ENCODE measurements at regions not wholly inside any gene's neighbourhood (a gene's known extent, or its start where the extent isn't known, plus 50 kb on each side); places are given as distances from the start of the nearest gene placed in this dataset.

DNA sequence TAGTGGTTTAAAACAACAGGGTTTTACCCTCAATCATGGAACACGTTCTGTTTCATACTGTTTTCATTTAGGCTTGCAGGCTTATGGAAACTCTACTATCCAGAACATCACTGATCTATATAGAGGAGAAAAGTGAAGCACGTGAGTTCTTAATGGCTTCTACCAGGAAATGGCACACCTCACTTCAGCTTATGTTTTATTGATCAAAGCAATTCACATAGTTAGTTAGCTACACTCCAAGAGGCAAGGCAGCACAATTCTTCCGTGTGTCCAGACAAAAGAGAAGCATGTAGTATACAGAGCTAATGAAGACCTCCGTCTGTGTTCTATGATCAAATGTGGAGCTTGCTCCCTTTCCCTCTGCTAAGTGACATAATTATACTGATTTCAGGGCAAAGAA is 353.3 kb upstream of the CD180 start:
- no peaks in the 10 kb centered on the region for H3F3A ChIP-seq (ENCODE audit: control insufficient read depth, insufficient read depth)
- TF ChIP-seq, protein P1, sequence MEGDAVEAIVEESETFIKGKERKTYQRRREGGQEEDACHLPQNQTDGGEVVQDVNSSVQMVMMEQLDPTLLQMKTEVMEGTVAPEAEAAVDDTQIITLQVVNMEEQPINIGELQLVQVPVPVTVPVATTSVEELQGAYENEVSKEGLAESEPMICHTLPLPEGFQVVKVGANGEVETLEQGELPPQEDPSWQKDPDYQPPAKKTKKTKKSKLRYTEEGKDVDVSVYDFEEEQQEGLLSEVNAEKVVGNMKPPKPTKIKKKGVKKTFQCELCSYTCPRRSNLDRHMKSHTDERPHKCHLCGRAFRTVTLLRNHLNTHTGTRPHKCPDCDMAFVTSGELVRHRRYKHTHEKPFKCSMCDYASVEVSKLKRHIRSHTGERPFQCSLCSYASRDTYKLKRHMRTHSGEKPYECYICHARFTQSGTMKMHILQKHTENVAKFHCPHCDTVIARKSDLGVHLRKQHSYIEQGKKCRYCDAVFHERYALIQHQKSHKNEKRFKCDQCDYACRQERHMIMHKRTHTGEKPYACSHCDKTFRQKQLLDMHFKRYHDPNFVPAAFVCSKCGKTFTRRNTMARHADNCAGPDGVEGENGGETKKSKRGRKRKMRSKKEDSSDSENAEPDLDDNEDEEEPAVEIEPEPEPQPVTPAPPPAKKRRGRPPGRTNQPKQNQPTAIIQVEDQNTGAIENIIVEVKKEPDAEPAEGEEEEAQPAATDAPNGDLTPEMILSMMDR (IDR thresholded peaks at IDR 0.05; ENCODE audit: low read depth, low read length, poor library complexity, severe bottlenecking): no peak
- no peak for TF ChIP-seq EZH2phosphoT487 (IDR thresholded peaks at IDR 0.05; ENCODE audit: borderline replicate concordance, low read length)

DNA sequence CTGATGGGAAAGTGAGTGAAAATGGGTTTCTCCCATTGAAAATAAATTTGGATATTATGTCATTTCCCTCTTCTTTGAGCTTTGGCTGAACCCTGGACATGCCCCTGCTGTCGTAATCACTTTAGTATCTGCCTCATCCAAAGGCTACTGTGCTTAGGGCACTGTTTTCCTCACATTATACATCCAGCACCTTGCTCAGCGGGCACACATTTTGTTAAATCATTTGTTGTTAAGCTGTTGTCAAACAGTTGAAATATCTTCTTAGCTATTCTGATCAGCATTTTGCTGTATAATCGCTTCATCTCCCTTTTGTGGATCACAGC is 352.7 kb upstream of the CD180 start:
- H3K4me2 ChIP-seq (ENCODE audit: low read length): no peak overlapping the region
- H3K9me3 ChIP-seq (ENCODE audit: control insufficient read depth, insufficient read depth, low read length): no peaks in the 10 kb centered on the region
- H3K79me2 ChIP-seq (ENCODE audit: control insufficient read depth, low read length): no peaks in the 10 kb centered on the region
- H4K20me1 ChIP-seq (ENCODE audit: control insufficient read depth, insufficient read depth, low read depth, low read length): no peaks in the 10 kb centered on the region
- no peaks in the 10 kb centered on the region for H3K9me2 ChIP-seq (replicated peaks; ENCODE audit: control insufficient read depth, low read length)
- no peaks in the 10 kb centered on the region for H3F3A ChIP-seq (ENCODE audit: control insufficient read depth, insufficient read depth)
- H3K4me1 ChIP-seq (ENCODE audit: control insufficient read depth, low read length): no peaks in the 10 kb centered on the region
- no peaks in the 10 kb centered on the region for H3K27me3 ChIP-seq (ENCODE audit: control insufficient read depth, low read length)
- no peak overlapping the region for H3K27ac ChIP-seq (ENCODE audit: low read depth, low read length)
- no peak for TF ChIP-seq EZH2phosphoT487 (IDR thresholded peaks at IDR 0.05; ENCODE audit: borderline replicate concordance, low read length)
- TF ChIP-seq, protein P1 (IDR thresholded peaks at IDR 0.05; ENCODE audit: low read depth, low read length, poor library complexity, severe bottlenecking): no peak
- no peaks in the 10 kb centered on the region for H3K36me3 ChIP-seq (ENCODE audit: control insufficient read depth, low read length)
- H3K4me3 ChIP-seq (ENCODE audit: low read length): no peak overlapping the region

More for the DNA sequence above, 353.3 kb upstream of the CD180 start:
- no peak overlapping the region for H3K4me3 ChIP-seq (ENCODE audit: low read length)
- no peaks in the 10 kb centered on the region for H4K20me1 ChIP-seq (ENCODE audit: control insufficient read depth, insufficient read depth, low read depth, low read length)
- no peaks in the 10 kb centered on the region for H3K9me3 ChIP-seq (ENCODE audit: control insufficient read depth, insufficient read depth, low read length)
- H3K36me3 ChIP-seq (ENCODE audit: control insufficient read depth, low read length): no peaks in the 10 kb centered on the region
- no peaks in the 10 kb centered on the region for H3K27me3 ChIP-seq (ENCODE audit: control insufficient read depth, low read length)
- H3K79me2 ChIP-seq (ENCODE audit: control insufficient read depth, low read length): no peaks in the 10 kb centered on the region
- H3K27ac ChIP-seq (ENCODE audit: low read depth, low read length): no peak overlapping the region
- H3K4me1 ChIP-seq (ENCODE audit: control insufficient read depth, low read length): no peaks in the 10 kb centered on the region
- no peak overlapping the region for H3K4me2 ChIP-seq (ENCODE audit: low read length)
- H3K9me2 ChIP-seq (replicated peaks; ENCODE audit: control insufficient read depth, low read length): no peaks in the 10 kb centered on the region

DNA sequence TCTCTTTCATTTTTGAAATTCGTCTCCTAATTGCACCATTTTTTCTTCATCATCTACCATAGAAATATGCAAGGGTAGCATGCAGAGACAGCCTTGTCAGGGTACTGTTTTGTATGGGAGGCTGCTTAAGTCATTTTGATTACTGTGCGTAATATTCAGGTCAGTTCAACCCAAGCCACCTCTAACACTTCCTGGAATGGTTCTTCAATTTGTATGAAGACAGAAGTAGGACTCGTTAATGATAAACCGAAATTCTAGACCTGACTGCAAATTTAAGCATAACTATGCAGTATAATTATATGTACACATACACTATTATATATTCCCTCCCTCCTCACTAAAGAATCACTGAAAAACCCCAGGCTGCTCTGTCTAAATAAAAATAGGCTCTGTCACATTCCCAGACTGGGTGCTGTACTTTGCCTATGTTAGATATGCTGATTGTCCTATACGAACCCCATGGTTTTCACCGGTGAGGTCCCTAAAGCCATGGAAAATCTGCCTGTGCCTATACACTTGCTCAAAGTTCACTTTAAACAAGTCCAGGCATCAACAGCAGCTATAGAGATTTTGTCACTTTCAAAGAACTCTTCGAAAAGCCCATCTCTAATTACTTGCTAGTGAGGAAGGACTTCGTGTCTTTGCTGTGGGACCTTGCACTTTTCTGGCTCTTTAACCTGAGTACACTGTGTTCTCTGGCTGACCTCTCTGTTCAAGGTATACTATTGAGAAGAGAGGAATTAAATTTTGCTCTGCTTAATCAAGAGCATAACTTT is 352.1 kb upstream of the CD180 start:
- TF ChIP-seq, protein P1 (IDR thresholded peaks at IDR 0.05; ENCODE audit: low read depth, low read length, poor library complexity, severe bottlenecking): no peak
- TF ChIP-seq EZH2phosphoT487 (IDR thresholded peaks at IDR 0.05; ENCODE audit: borderline replicate concordance, low read length): no peak
- H3K4me3 ChIP-seq (ENCODE audit: low read length): no peak overlapping the region
- H3K27ac ChIP-seq (ENCODE audit: low read depth, low read length): no peak overlapping the region
- no peaks in the 10 kb centered on the region for H3K9me2 ChIP-seq (replicated peaks; ENCODE audit: control insufficient read depth, low read length)
- H3F3A ChIP-seq (ENCODE audit: control insufficient read depth, insufficient read depth): no peaks in the 10 kb centered on the region
- H4K20me1 ChIP-seq (ENCODE audit: control insufficient read depth, insufficient read depth, low read depth, low read length): no peaks in the 10 kb centered on the region
- no peaks in the 10 kb centered on the region for H3K9me3 ChIP-seq (ENCODE audit: control insufficient read depth, insufficient read depth, low read length)
- H3K27me3 ChIP-seq (ENCODE audit: control insufficient read depth, low read length): no peaks in the 10 kb centered on the region
- H3K4me2 ChIP-seq (ENCODE audit: low read length): no peak overlapping the region
- no peaks in the 10 kb centered on the region for H3K4me1 ChIP-seq (ENCODE audit: control insufficient read depth, low read length)
- H3K36me3 ChIP-seq (ENCODE audit: control insufficient read depth, low read length): no peaks in the 10 kb centered on the region
- no peaks in the 10 kb centered on the region for H3K79me2 ChIP-seq (ENCODE audit: control insufficient read depth, low read length)

Data from DOHH2 (cell line).